ENCODE measurements at regions not wholly inside any gene's neighbourhood (a gene's known extent, or its start where the extent isn't known, plus 50 kb on each side); places are given as distances from the start of the nearest gene placed in this dataset.

DNA sequence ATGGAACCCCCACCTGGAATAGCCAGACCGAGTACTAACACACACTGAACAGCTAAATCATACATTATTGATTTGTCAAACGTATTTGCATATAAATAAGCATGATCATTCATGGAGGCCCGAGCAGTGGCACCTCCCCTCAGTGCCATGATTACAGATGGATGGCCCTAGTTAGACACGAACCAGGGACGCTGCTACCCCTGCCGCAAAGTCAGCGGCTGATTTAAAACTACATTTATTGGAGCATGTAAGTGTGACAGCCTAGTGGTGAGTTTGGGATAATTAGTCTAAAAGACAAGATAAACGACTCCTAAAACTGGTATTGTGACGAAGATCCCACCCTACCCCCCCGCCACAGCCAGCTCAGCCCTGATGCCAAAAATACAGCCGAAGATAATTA is 159.1 kb upstream of the MAFB start:
- TF ChIP-seq, protein P1, sequence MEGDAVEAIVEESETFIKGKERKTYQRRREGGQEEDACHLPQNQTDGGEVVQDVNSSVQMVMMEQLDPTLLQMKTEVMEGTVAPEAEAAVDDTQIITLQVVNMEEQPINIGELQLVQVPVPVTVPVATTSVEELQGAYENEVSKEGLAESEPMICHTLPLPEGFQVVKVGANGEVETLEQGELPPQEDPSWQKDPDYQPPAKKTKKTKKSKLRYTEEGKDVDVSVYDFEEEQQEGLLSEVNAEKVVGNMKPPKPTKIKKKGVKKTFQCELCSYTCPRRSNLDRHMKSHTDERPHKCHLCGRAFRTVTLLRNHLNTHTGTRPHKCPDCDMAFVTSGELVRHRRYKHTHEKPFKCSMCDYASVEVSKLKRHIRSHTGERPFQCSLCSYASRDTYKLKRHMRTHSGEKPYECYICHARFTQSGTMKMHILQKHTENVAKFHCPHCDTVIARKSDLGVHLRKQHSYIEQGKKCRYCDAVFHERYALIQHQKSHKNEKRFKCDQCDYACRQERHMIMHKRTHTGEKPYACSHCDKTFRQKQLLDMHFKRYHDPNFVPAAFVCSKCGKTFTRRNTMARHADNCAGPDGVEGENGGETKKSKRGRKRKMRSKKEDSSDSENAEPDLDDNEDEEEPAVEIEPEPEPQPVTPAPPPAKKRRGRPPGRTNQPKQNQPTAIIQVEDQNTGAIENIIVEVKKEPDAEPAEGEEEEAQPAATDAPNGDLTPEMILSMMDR (conservative IDR thresholded peaks at IDR 0.05; ENCODE audit: low read length), result no peak
- no peak for DNase-seq (ENCODE audit: low read depth)
- no peak overlapping the region for H3K4me3 ChIP-seq (ENCODE audit: low read length)

DNA sequence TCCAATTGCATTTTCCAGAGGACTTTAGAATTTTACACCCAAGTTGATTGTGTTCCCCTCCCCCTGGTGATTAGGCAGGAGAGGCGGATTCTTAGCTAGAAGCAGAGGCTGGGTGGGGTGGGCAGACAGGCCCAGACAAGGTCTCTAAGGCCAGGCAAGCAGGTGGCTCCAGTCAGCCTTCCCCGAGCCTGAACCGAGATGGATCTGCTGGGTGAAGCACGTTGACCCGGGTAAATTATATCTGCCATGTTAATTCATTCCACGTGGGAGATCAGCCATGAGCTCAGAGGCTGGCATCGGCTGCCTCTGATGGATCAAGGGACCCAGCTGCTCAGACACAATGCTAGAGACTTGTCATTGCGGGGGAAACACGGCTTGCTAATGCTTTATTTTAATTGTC is 159.5 kb upstream of the MAFB start:
- no peak overlapping the region for H3K4me3 ChIP-seq (ENCODE audit: low read length)
- no peak for DNase-seq (ENCODE audit: low read depth)
- TF ChIP-seq, protein P1 (conservative IDR thresholded peaks at IDR 0.05; ENCODE audit: low read length), result no peak

DNA sequence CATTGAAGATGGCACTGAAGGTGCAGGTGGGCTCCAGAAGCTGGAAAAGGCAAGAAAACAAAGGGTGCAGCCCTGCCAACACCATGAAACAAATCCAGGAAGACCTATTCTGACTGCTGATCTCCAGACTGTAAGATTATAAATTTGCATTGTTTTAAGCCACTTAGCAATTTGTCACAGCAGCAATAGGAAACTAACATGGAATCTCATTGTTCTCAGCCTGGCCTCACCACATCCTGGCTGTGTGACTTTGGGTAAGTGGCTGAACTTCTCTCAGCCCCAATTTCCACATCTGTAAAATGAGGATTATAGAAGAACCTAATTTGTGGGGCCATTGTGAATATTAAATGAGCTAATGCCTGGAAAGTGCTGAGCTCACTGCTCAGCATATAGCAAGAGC is 160.4 kb upstream of the MAFB start:
- TF ChIP-seq, protein P1 (conservative IDR thresholded peaks at IDR 0.05; ENCODE audit: low read length), result no peak
- no peak overlapping the region for H3K4me3 ChIP-seq (ENCODE audit: low read length)
- DNase-seq (ENCODE audit: low read depth), result no peak

DNA sequence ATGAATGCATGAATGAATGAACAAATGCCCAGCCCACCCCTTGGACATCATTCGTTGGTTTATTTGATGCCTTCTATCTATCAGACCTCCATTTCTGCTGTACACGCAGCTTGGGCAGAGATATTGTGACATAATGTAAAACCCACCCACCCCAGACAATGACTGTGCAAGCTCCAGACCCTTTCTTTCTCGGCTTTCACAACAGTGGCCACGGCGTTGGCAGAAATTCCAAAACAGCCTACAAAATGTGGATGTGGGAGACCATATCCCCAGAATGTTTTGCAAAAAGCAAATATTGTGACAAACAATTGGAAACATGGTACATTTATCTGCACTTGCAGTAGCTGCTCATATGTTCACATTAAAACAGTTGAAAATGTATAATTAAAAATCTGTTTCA is 162.0 kb upstream of the MAFB start:
- DNase-seq (ENCODE audit: low read depth), result no peak
- TF ChIP-seq, protein P1 (conservative IDR thresholded peaks at IDR 0.05; ENCODE audit: low read length), result no peak
- no peak overlapping the region for H3K4me3 ChIP-seq (ENCODE audit: low read length)

DNA sequence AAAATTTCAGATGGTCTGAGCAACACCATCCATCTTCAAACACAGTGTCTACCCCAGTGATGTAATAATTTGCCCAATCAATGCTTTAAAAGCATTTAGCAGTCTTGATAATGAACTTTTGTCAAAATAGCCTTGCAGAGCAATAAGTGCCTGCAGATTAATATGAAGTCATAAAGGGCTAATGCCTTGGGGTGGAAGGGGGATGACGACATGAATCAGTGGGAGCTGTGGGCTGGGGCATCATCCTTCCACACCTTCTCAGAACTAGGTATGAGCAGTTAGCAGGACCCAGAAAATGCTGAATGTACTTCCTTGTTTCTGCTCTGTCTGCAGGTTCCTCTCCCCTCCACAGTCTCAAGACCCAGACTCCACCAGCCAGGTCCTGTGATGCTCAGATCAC is 166.2 kb upstream of the MAFB start:
- TF ChIP-seq, protein P1 (conservative IDR thresholded peaks at IDR 0.05; ENCODE audit: low read length), result no peak
- H3K4me3 ChIP-seq (ENCODE audit: low read length), result no peak overlapping the region
- no peak for DNase-seq (ENCODE audit: low read depth)

DNA sequence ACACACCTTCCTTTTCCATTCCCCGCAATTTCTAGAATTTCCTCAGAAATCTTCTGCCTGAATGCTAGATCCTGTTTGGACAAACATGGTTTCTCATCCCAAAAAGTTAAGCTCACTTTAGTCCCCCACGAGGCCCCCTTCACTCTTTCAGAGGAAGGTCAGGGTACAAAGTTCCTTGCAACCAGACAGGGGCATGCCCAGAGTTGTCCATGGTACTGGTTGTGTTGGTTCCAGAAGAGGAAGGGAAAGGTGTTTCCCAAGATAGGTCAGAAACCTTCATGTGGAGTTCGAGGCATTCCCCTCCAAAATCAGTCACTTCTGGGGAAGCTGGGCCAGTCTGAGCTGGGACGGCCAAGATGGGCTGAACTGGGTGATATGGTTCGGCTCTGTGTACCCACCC is 167.6 kb upstream of the MAFB start:
- H3K4me3 ChIP-seq (ENCODE audit: low read length), result no peak overlapping the region
- DNase-seq (ENCODE audit: low read depth), result no peak
- TF ChIP-seq, protein P1 (conservative IDR thresholded peaks at IDR 0.05; ENCODE audit: low read length), result no peak

DNA sequence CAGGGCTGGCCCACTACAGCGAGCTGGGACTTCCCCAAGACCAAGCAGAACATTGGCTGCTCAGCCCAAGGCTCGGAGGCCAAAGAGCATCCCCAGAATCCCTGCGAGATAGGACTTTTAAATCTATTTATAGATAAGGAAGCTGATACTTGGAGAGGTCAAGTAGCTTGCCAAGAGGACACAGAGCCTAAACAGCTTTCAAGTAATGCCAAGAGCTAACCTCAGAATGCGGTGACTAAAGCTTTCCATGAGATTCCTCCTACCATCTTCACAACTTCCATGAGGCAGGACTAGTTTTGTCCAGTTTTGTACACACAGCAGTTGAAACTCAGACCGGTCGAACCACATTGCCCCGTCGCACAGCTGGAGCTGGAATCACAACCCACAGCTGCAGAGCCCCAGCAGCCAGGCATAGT is 168.1 kb upstream of the TOP1 start:
- no peak overlapping the region for H3K4me3 ChIP-seq (ENCODE audit: low read length)
- TF ChIP-seq, protein P1 (conservative IDR thresholded peaks at IDR 0.05; ENCODE audit: low read length), result no peak
- DNase-seq (ENCODE audit: low read depth), result peak; percentile 58

Data from AG10803 (cell line).